ENCODE measurements at regions not wholly inside any gene's neighbourhood (a gene's known extent, or its start where the extent isn't known, plus 50 kb on each side); places are given as distances from the start of the nearest gene placed in this dataset.

- WGBS (ENCODE audit: insufficient coverage, low coverage, missing lambda C conversion rate), result 22% methylated on average over 2 of the region's 2 CpGs
- Histone ChIP-seq H3K27ac (ENCODE audit: extremely low read depth, low read depth, low read length) (peak overlapping the region; percentile 69; the same call in 2 of the 3 replicates), H3K9ac (ENCODE audit: insufficient read depth in 1 of 2, low read depth in 2 of 2, low read length in 2 of 2) (peak overlapping the region in 1 of 2 experiments; percentile 8; a peak in 1 of 4 replicates), H3K9me3 (replicated peaks; ENCODE audit: control insufficient read depth, insufficient read depth, low read depth, low read length) (no peaks in the 10 kb centered on the region), H3K4me3 (no peak overlapping the region), H3K4me1 (replicated peaks in 1 of 2; ENCODE audit: control insufficient read depth in 2 of 2, insufficient read depth in 2 of 2, low read length in 2 of 2) (peaks cover 32 to 80% of the 10 kb centered on the region in 2 experiments), H2AFZ (ENCODE audit: low read depth, low read length) (peak overlapping the region; percentile 76), H3K79me2 (ENCODE audit: control insufficient read depth, insufficient read depth, low read length) (no peaks in the 10 kb centered on the region), H3K36me3 (ENCODE audit: control insufficient read depth, insufficient read depth, low read length) (no peaks in the 10 kb centered on the region), H4K20me1 (replicated peaks; ENCODE audit: control insufficient read depth, insufficient read depth, low read length) (no peaks in the 10 kb centered on the region), H3K27me3 (ENCODE audit: control insufficient read depth in 2 of 2, insufficient read depth in 2 of 2, low read length in 2 of 2) (no peaks in the 10 kb centered on the region), H3K9me1 (ENCODE audit: control insufficient read depth, insufficient read depth, low read length) (no peaks in the 10 kb centered on the region), H3K4me2 (ENCODE audit: insufficient read depth, low read length) (peak overlapping the region; percentile 43; the same call in 1 of the 2 replicates)
- FAIRE-seq (no peak), DNase-seq (ENCODE audit: extremely low read depth in 1 of 4, low spot score in 3 of 4) (peak in 2 of 4 experiments; percentile 15 to 16), ATAC-seq (no peak)
- intact Hi-C loops (cut with micrococcal nuclease), result no loop called here
- in situ Hi-C loops (cut with MboI), result no loop called here
- ChIA-PET POLR2A (interaction anchor here (0.8 to 1.0 kb wide), 2 partner anchors 22 to 962 kb away, joined by 3 to 5 read pairs; no protein-coding TSS in a partner anchor), CTCF (ENCODE audit: low intra/inter-chr PET ratio) (no interaction called here)
- no TSS peak for BruUV-seq (replicated peaks)
- TF ChIP-seq SMARCE1 (IDR thresholded peaks at IDR 0.05) (no peak), ZNF407 (IDR thresholded peaks at IDR 0.05; ENCODE audit: low read depth) (no peak), PHB (CRISPR knock-in tag; IDR thresholded peaks at IDR 0.05) (no peak), SP2 (IDR thresholded peaks at IDR 0.05; ENCODE audit: extremely low read depth, low read depth, low read length, poor library complexity, severe bottlenecking) (no peak), GABPA (tag; conservative IDR thresholded peaks at IDR 0.05; ENCODE audit: low read depth) (peak; percentile 31; the same call in 1 of the 2 replicates), TBP (optimal IDR thresholded peaks at IDR 0.05; ENCODE audit: low read depth, low read length) (no peak), SMARCA4 (IDR thresholded peaks at IDR 0.05) (no peak), TRIM25 (IDR thresholded peaks at IDR 0.05; ENCODE audit: borderline replicate concordance) (no peak), JUN (IDR thresholded peaks at IDR 0.05; ENCODE audit: borderline replicate concordance, low read depth, low read length) (no peak), JUN (CRISPR knock-in tag; IDR thresholded peaks at IDR 0.05; ENCODE audit: borderline replicate concordance) (no peak), RAD51 (IDR thresholded peaks at IDR 0.05; ENCODE audit: borderline replicate concordance, low read depth) (peak; percentile 51; the same call in 1 of the 2 replicates), KDM5B (IDR thresholded peaks at IDR 0.05; ENCODE audit: insufficient replicate concordance, low read depth, low read length) (no peak), TEAD4 (IDR thresholded peaks at IDR 0.05; ENCODE audit: low read length) (peak; percentile 8; the same call in 1 of the 2 replicates), TEAD4 (CRISPR knock-in tag; IDR thresholded peaks at IDR 0.05; ENCODE audit: borderline replicate concordance) (no peak), MEIS2 (IDR thresholded peaks at IDR 0.05; ENCODE audit: partially characterized antibody) (peak; percentile 94)
Measured at GRCh38 chr9:87796196-87796595, 70.3 kb downstream of the CTSL start.
